Mesodermal cell (in vitro differentiated cells): ENCODE measurements at regions not wholly inside any gene's neighbourhood (a gene's known extent, or its start where the extent isn't known, plus 50 kb on each side); places are given as distances from the start of the nearest gene placed in this dataset.

ENCODE experiments used
- H3K27ac ChIP-seq: 2 replicates; pipeline ENCODE4 v1.7.0; 2013; ENCODE audit warnings: mild to moderate bottlenecking, low read depth, low read length, moderate library complexity; ENCODE audit not compliant: severe bottlenecking
- H3K36me3 ChIP-seq: 2 replicates; pipeline ENCODE4 v1.7.1; 2013; ENCODE audit warnings: mild to moderate bottlenecking, low read length, moderate library complexity; ENCODE audit not compliant: control insufficient read depth, insufficient read depth
- H3K4me1 ChIP-seq: one replicate; pipeline ENCODE4 v1.7.1; 2013; ENCODE audit warnings: mild to moderate bottlenecking, low read length; ENCODE audit not compliant: insufficient read depth, control insufficient read depth, poor library complexity, severe bottlenecking
- H3K4me3 ChIP-seq: 2 replicates; pipeline ENCODE4 v1.7.0; 2013; ENCODE audit warnings: low read length, control low read depth, mild to moderate bottlenecking; ENCODE audit not compliant: insufficient read depth, poor library complexity, severe bottlenecking; ENCODE audit errors: extremely low read depth
- H3K9me3 ChIP-seq: 2 replicates; pipeline ENCODE4 v1.7.1; 2013; ENCODE audit warnings: mild to moderate bottlenecking, low read length, moderate library complexity; ENCODE audit not compliant: control insufficient read depth
- WGBS, 2 experiments: methylation state at CpG; one replicate each; pipeline ENCODE4 v1.1.5; 2013; ENCODE audit warnings: missing lambda C conversion rate in 2 of 2; ENCODE audit not compliant: insufficient coverage in 2 of 2; 5-methylcytosine and 5-hydroxymethylcytosine counted together

GRCh38 chr12:112559784-112560183 is 141.0 kb downstream of the PTPN11 start:
- whole genome bisulfite sequencing, 2 experiments: 80 to 100% methylated on average over 1 of the region's 2 CpGs
- H3K36me3 ChIP-seq: no peaks in the 10 kb centered on the region
- H3K27ac ChIP-seq: no peak overlapping the region
- no peak overlapping the region for H3K4me3 ChIP-seq
- H3K9me3 ChIP-seq: no peaks in the 10 kb centered on the region
- H3K4me1 ChIP-seq: no peaks in the 10 kb centered on the region

- Histone ChIP-seq H3K4me1 (no peaks in the 10 kb centered on the region), H3K4me3 (no peak overlapping the region), H3K27ac (no peak overlapping the region), H3K36me3 (no peaks in the 10 kb centered on the region), H3K9me3 (no peaks in the 10 kb centered on the region)
- 87 to 92% methylated on average over 9 to 11 of the region's 11 CpGs for WGBS, 2 experiments
Observed at GRCh38 chr12:112564160-112564784, 145.5 kb downstream of the PTPN11 start.

- Histone ChIP-seq H3K9me3 (no peaks in the 10 kb centered on the region), H3K27ac (no peak overlapping the region), H3K36me3 (no peaks in the 10 kb centered on the region), H3K4me3 (no peak overlapping the region), H3K4me1 (no peaks in the 10 kb centered on the region)
- 89 to 100% methylated on average over 1 to 2 of the region's 2 CpGs for WGBS, 2 experiments
Observed at GRCh38 chr12:112568641-112569040, 149.9 kb downstream of the PTPN11 start.

- no peak overlapping the region for H3K27ac ChIP-seq
- no peaks in the 10 kb centered on the region for H3K36me3 ChIP-seq
- 86 to 94% methylated on average over 2 to 6 of the region's 7 CpGs for WGBS, 2 experiments
- no peaks in the 10 kb centered on the region for H3K9me3 ChIP-seq
- H3K4me3 ChIP-seq: no peak overlapping the region
- no peaks in the 10 kb centered on the region for H3K4me1 ChIP-seq
Observed at GRCh38 chr12:112570096-112570495, 151.3 kb downstream of the PTPN11 start.

- no peaks in the 10 kb centered on the region for H3K36me3 ChIP-seq
- H3K4me3 ChIP-seq: no peak overlapping the region
- WGBS, 2 experiments: 86% methylated on average over 1 to 2 of the region's 2 CpGs
- H3K9me3 ChIP-seq: no peaks in the 10 kb centered on the region
- no peaks in the 10 kb centered on the region for H3K4me1 ChIP-seq
- H3K27ac ChIP-seq: no peak overlapping the region
Observed at GRCh38 chr12:112573141-112573540, 154.4 kb downstream of the PTPN11 start.

DNA sequence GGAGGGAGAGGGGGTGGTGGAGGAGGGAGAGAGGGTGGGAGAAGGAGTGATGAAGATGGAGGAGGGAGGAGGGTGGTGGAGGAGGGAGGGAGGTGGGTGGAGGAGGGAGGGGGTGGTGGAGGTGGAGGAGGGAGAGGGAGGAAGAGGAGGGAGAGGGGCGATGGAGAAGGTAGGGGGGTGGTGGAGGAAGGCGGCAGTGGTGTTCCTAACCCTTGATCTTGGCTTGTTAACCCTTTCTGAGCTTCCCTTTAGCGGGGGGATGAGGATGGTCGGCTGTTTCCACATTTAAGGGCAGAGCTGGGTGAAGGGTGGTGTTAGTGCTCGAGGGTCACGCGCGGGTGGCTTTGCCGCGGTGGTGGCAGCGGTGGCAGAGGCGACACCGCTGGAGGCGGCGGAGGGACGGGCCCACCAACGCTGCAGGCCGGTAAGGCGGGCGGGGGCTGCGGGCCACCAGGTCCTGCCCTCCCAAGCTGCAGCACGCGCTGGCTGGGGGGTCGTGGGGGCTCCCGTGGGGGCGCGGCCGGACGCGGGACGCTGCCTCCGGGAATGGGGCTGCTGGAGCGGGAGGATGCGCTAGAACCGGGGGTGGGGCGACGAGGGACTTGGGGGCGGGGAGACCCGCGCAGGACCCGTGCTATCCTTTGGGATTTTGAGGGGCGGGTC is 156.3 kb downstream of the PTPN11 start:
- no peaks in the 10 kb centered on the region for H3K4me1 ChIP-seq
- 21 to 39% methylated on average over 5 to 41 of the region's 42 CpGs for WGBS, 2 experiments
- no peaks in the 10 kb centered on the region for H3K9me3 ChIP-seq
- H3K36me3 ChIP-seq: no peaks in the 10 kb centered on the region
- H3K4me3 ChIP-seq: no peak overlapping the region
- H3K27ac ChIP-seq: no peak overlapping the region

GRCh38 chr12:112575559-112576067 is 156.9 kb downstream of the PTPN11 start:
- Histone ChIP-seq H3K9me3 (no peaks in the 10 kb centered on the region), H3K27ac (no peak overlapping the region), H3K4me1 (no peaks in the 10 kb centered on the region), H3K36me3 (no peaks in the 10 kb centered on the region), H3K4me3 (no peak overlapping the region)
- WGBS, 2 experiments: 62 to 74% methylated on average over 14 to 22 of the region's 22 CpGs

- no peaks in the 10 kb centered on the region for H3K4me1 ChIP-seq
- H3K27ac ChIP-seq: peak overlapping the region; percentile 71
- H3K36me3 ChIP-seq: no peaks in the 10 kb centered on the region
- H3K4me3 ChIP-seq: no peak overlapping the region
- WGBS, 2 experiments: 32 to 50% methylated on average over 2 to 3 of the region's 4 CpGs
- no peaks in the 10 kb centered on the region for H3K9me3 ChIP-seq
Observed at GRCh38 chr12:112577473-112578329, 159.0 kb downstream of the PTPN11 start.

DNA sequence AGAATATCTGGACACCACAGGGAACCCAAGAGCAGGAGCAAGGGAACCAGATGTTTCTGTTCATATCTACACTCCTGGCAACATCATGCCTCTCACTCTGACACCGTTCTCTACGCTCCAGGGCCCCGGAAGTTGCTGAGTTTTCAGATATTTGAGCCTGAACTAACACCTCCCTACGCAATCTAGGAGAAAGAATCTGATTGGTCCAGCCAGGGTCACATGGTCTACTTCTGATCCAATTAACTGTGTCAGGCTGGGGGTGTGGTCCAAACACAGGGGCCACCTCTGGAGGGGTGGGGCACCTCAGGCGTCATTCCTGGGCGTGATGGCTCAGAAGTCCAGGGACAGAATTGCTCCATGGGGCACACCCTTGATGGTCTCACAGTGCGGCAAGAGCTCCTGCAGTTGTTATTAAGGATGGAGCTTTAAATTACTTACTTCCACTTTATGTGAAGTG is 165.5 kb downstream of the PTPN11 start:
- Histone ChIP-seq H3K36me3 (no peaks in the 10 kb centered on the region), H3K9me3 (peaks cover 3% of the 10 kb centered on the region), H3K4me3 (no peak overlapping the region), H3K4me1 (no peaks in the 10 kb centered on the region), H3K27ac (no peak overlapping the region)
- 87 to 90% methylated on average over 3 to 5 of the region's 7 CpGs for WGBS, 2 experiments

GRCh38 chr12:112586148-112586783 is 167.5 kb downstream of the PTPN11 start:
- no peaks in the 10 kb centered on the region for H3K36me3 ChIP-seq
- no peak overlapping the region for H3K27ac ChIP-seq
- 84 to 90% methylated on average over 2 of the region's 5 CpGs for WGBS, 2 experiments
- H3K4me3 ChIP-seq: no peak overlapping the region
- H3K9me3 ChIP-seq: peaks cover 3% of the 10 kb centered on the region
- no peaks in the 10 kb centered on the region for H3K4me1 ChIP-seq
